ENCODE measurements at regions not wholly inside any gene's neighbourhood (a gene's known extent, or its start where the extent isn't known, plus 50 kb on each side); places are given as distances from the start of the nearest gene placed in this dataset.

DNA sequence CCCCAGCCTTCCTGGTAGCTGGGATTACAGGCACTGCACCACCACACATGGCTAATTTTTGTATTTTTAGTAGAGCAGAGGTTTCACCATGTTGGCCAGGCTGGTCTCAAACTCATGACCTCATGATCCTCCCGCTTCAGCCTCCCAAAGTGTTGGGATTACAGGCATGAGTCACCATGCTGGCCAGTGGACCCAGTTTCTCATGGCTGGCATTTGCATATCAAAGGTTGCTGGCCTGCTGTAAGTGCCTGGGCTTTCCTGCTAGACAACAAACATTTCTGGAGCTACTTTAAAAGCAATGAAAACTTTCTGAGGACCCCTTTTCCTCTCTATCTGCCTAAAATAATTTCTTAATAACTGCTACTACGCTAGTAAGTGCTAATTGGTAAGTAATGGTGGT is 228.2 kb downstream of the PCDH10 start:
- Histone ChIP-seq H3K4me3 (ENCODE audit: low read depth, low read length) (no peak overlapping the region), H3K4me1 (ENCODE audit: control insufficient read depth, insufficient read depth, low read length, unreplicated experiment) (no peaks in the 10 kb centered on the region), H3K36me3 (ENCODE audit: insufficient read depth, low read length) (no peaks in the 10 kb centered on the region), H3K27ac (ENCODE audit: low read depth, low read length) (no peak overlapping the region), H2AFZ (ENCODE audit: low read length, unreplicated experiment) (no peak overlapping the region), H3K79me2 (ENCODE audit: control insufficient read depth, insufficient read depth, low read length, unreplicated experiment) (no peaks in the 10 kb centered on the region), H3K27me3 (ENCODE audit: insufficient read depth, low read length) (no peaks in the 10 kb centered on the region)

DNA sequence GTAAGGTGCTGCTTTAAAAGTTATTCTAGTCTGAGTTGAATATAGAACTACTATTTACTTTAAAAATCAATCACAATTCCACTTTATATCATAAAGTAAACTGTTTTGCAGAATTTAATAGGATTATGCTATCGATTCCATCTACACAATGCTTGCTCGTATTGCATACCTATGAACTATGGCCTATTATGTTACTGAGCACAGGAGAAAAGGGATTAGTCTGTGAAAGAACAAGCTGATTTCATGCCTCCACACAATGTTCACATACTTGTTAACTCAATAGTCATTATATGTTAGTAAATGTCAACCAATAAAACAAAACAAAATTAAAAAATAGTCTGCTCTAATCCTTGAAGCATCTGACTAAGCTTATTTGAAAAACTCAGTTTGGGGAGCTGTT is 223.6 kb downstream of the PCDH10 start:
- H3K36me3 ChIP-seq (ENCODE audit: insufficient read depth, low read length): no peaks in the 10 kb centered on the region
- H3K27ac ChIP-seq (ENCODE audit: low read depth, low read length): no peak overlapping the region
- no peak overlapping the region for H3K4me3 ChIP-seq (ENCODE audit: low read depth, low read length)
- no peaks in the 10 kb centered on the region for H3K4me1 ChIP-seq (ENCODE audit: control insufficient read depth, insufficient read depth, low read length, unreplicated experiment)
- no peaks in the 10 kb centered on the region for H3K27me3 ChIP-seq (ENCODE audit: insufficient read depth, low read length)
- no peaks in the 10 kb centered on the region for H3K79me2 ChIP-seq (ENCODE audit: control insufficient read depth, insufficient read depth, low read length, unreplicated experiment)
- no peak overlapping the region for H2AFZ ChIP-seq (ENCODE audit: low read length, unreplicated experiment)

GRCh38 chr4:133355633-133356032 is 206.5 kb downstream of the PCDH10 start:
- no peak overlapping the region for H3K27ac ChIP-seq (ENCODE audit: low read depth, low read length)
- H3K4me3 ChIP-seq (ENCODE audit: low read depth, low read length): no peak overlapping the region
- H3K4me1 ChIP-seq (ENCODE audit: control insufficient read depth, insufficient read depth, low read length, unreplicated experiment): no peaks in the 10 kb centered on the region
- no peaks in the 10 kb centered on the region for H3K36me3 ChIP-seq (ENCODE audit: insufficient read depth, low read length)
- H3K27me3 ChIP-seq (ENCODE audit: insufficient read depth, low read length): no peaks in the 10 kb centered on the region
- H2AFZ ChIP-seq (ENCODE audit: low read length, unreplicated experiment): no peak overlapping the region
- no peaks in the 10 kb centered on the region for H3K79me2 ChIP-seq (ENCODE audit: control insufficient read depth, insufficient read depth, low read length, unreplicated experiment)

DNA sequence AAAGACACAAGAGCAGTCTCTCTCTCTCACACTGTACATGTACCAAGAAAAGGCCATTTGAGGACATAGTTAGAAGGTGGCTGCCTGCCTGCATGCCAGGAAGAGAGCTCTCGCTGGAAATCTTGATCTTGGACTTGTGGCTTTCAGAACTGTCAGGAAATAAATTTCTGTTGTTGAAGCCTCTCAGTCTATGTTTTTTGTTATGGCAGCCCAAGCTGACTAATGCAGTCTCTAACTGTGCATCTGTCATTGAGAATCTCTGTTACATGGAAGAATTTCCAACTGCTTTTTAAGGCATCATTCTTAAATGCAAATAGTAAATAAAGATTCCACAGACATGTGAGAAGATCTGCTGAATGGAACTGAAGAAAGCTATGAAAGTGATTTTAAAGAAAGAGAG is 198.3 kb downstream of the PCDH10 start:
- no peaks in the 10 kb centered on the region for H3K27me3 ChIP-seq (ENCODE audit: insufficient read depth, low read length)
- no peak overlapping the region for H3K4me3 ChIP-seq (ENCODE audit: low read depth, low read length)
- no peak overlapping the region for H2AFZ ChIP-seq (ENCODE audit: low read length, unreplicated experiment)
- no peaks in the 10 kb centered on the region for H3K36me3 ChIP-seq (ENCODE audit: insufficient read depth, low read length)
- no peaks in the 10 kb centered on the region for H3K79me2 ChIP-seq (ENCODE audit: control insufficient read depth, insufficient read depth, low read length, unreplicated experiment)
- H3K4me1 ChIP-seq (ENCODE audit: control insufficient read depth, insufficient read depth, low read length, unreplicated experiment): no peaks in the 10 kb centered on the region
- no peak overlapping the region for H3K27ac ChIP-seq (ENCODE audit: low read depth, low read length)

GRCh38 chr4:133324491-133324890 is 175.4 kb downstream of the PCDH10 start:
- no peaks in the 10 kb centered on the region for H3K79me2 ChIP-seq (ENCODE audit: control insufficient read depth, insufficient read depth, low read length, unreplicated experiment)
- no peak overlapping the region for H2AFZ ChIP-seq (ENCODE audit: low read length, unreplicated experiment)
- no peaks in the 10 kb centered on the region for H3K4me1 ChIP-seq (ENCODE audit: control insufficient read depth, insufficient read depth, low read length, unreplicated experiment)
- no peak overlapping the region for H3K4me3 ChIP-seq (ENCODE audit: low read depth, low read length)
- no peak overlapping the region for H3K27ac ChIP-seq (ENCODE audit: low read depth, low read length)
- no peaks in the 10 kb centered on the region for H3K36me3 ChIP-seq (ENCODE audit: insufficient read depth, low read length)
- H3K27me3 ChIP-seq (ENCODE audit: insufficient read depth, low read length): no peaks in the 10 kb centered on the region

DNA sequence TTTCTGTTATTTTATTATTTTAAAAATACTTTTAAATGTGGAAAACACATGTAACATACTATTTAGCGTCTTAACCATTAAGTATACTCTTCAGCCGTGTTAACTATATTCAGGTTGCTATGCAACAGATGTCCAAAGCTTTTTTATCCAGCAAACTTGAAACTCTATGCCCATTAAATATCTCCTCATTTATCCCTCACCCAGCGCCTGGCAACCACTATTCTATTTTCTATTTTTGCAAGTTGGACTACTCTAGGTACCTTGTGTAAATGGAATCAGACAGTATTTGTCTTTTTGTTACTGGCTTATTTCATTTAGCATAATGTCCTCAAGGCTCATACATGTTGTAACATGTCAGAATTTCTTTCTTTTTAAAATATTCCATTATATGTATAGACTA is 174.6 kb downstream of the PCDH10 start:
- Histone ChIP-seq H3K36me3 (ENCODE audit: insufficient read depth, low read length) (no peaks in the 10 kb centered on the region), H2AFZ (ENCODE audit: low read length, unreplicated experiment) (no peak overlapping the region), H3K27me3 (ENCODE audit: insufficient read depth, low read length) (no peaks in the 10 kb centered on the region), H3K27ac (ENCODE audit: low read depth, low read length) (no peak overlapping the region), H3K4me3 (ENCODE audit: low read depth, low read length) (no peak overlapping the region), H3K4me1 (ENCODE audit: control insufficient read depth, insufficient read depth, low read length, unreplicated experiment) (no peaks in the 10 kb centered on the region), H3K79me2 (ENCODE audit: control insufficient read depth, insufficient read depth, low read length, unreplicated experiment) (no peaks in the 10 kb centered on the region)

GRCh38 chr4:133320576-133321170 is 171.6 kb downstream of the PCDH10 start:
- Histone ChIP-seq H3K36me3 (ENCODE audit: insufficient read depth, low read length) (no peaks in the 10 kb centered on the region), H3K79me2 (ENCODE audit: control insufficient read depth, insufficient read depth, low read length, unreplicated experiment) (no peaks in the 10 kb centered on the region), H3K27ac (ENCODE audit: low read depth, low read length) (no peak overlapping the region), H3K27me3 (ENCODE audit: insufficient read depth, low read length) (no peaks in the 10 kb centered on the region), H3K4me3 (ENCODE audit: low read depth, low read length) (no peak overlapping the region), H3K4me1 (ENCODE audit: control insufficient read depth, insufficient read depth, low read length, unreplicated experiment) (no peaks in the 10 kb centered on the region), H2AFZ (ENCODE audit: low read length, unreplicated experiment) (no peak overlapping the region)

- Histone ChIP-seq H3K27ac (ENCODE audit: low read depth, low read length) (no peak overlapping the region), H3K4me1 (ENCODE audit: control insufficient read depth, insufficient read depth, low read length, unreplicated experiment) (no peaks in the 10 kb centered on the region), H3K36me3 (ENCODE audit: insufficient read depth, low read length) (no peaks in the 10 kb centered on the region), H3K79me2 (ENCODE audit: control insufficient read depth, insufficient read depth, low read length, unreplicated experiment) (no peaks in the 10 kb centered on the region), H2AFZ (ENCODE audit: low read length, unreplicated experiment) (no peak overlapping the region), H3K27me3 (ENCODE audit: insufficient read depth, low read length) (no peaks in the 10 kb centered on the region), H3K4me3 (ENCODE audit: low read depth, low read length) (no peak overlapping the region)
Measured at GRCh38 chr4:133316909-133317308, 167.8 kb downstream of the PCDH10 start.

GRCh38 chr4:133314991-133315390 is 165.9 kb downstream of the PCDH10 start:
- H3K79me2 ChIP-seq (ENCODE audit: control insufficient read depth, insufficient read depth, low read length, unreplicated experiment): no peaks in the 10 kb centered on the region
- no peak overlapping the region for H2AFZ ChIP-seq (ENCODE audit: low read length, unreplicated experiment)
- H3K27me3 ChIP-seq (ENCODE audit: insufficient read depth, low read length): no peaks in the 10 kb centered on the region
- H3K36me3 ChIP-seq (ENCODE audit: insufficient read depth, low read length): no peaks in the 10 kb centered on the region
- no peak overlapping the region for H3K27ac ChIP-seq (ENCODE audit: low read depth, low read length)
- no peak overlapping the region for H3K4me3 ChIP-seq (ENCODE audit: low read depth, low read length)
- H3K4me1 ChIP-seq (ENCODE audit: control insufficient read depth, insufficient read depth, low read length, unreplicated experiment): no peaks in the 10 kb centered on the region

DNA sequence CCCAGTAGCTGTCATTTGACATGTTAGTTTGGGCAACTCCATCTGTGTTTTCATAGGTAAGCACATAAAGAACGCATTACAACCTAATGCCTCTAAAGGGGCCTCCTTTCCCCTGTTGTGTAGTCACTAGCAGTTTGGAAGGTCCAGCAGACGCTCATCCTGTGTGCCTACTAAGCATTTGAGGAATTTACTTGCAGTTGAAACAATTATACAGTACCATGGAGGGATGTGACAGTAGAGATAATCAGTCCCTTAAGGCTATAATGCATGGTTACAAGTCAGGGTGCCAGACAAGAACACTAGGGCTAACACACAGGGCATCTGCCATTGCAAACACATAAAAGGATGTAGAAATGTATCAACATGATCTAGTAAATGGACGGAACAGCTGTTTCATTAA is 138.3 kb downstream of the PCDH10 start:
- Histone ChIP-seq H3K27me3 (ENCODE audit: insufficient read depth, low read length) (no peaks in the 10 kb centered on the region), H3K79me2 (ENCODE audit: control insufficient read depth, insufficient read depth, low read length, unreplicated experiment) (no peaks in the 10 kb centered on the region), H3K36me3 (ENCODE audit: insufficient read depth, low read length) (no peaks in the 10 kb centered on the region), H3K4me3 (ENCODE audit: low read depth, low read length) (no peak overlapping the region), H3K27ac (ENCODE audit: low read depth, low read length) (no peak overlapping the region), H2AFZ (ENCODE audit: low read length, unreplicated experiment) (no peak overlapping the region), H3K4me1 (ENCODE audit: control insufficient read depth, insufficient read depth, low read length, unreplicated experiment) (no peaks in the 10 kb centered on the region)

DNA sequence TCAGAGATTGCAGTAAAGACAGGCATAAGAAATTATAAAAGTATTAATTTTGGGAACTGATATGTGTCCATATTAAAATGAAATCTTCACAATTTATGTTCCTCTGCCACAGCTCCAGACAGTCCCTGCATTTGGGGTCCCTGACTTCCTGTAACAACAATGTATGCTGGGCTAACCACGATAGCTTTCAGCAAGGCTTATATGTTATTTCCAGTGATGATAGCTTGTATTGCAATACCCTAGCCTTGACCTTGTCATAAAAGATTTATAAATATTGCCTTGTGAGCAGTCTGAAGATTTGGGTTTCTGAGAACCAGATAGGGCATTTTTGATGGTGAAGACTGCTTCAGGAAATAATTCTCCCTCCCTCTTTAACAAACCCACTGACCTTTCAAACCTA is 129.5 kb downstream of the PCDH10 start:
- no peak overlapping the region for H3K27ac ChIP-seq (ENCODE audit: low read depth, low read length)
- no peaks in the 10 kb centered on the region for H3K36me3 ChIP-seq (ENCODE audit: insufficient read depth, low read length)
- no peak overlapping the region for H3K4me3 ChIP-seq (ENCODE audit: low read depth, low read length)
- no peak overlapping the region for H2AFZ ChIP-seq (ENCODE audit: low read length, unreplicated experiment)
- no peaks in the 10 kb centered on the region for H3K4me1 ChIP-seq (ENCODE audit: control insufficient read depth, insufficient read depth, low read length, unreplicated experiment)
- no peaks in the 10 kb centered on the region for H3K79me2 ChIP-seq (ENCODE audit: control insufficient read depth, insufficient read depth, low read length, unreplicated experiment)
- H3K27me3 ChIP-seq (ENCODE audit: insufficient read depth, low read length): no peaks in the 10 kb centered on the region

All from ACC112 (cell line).